ENCODE measurements at regions not wholly inside any gene's neighbourhood (a gene's known extent, or its start where the extent isn't known, plus 50 kb on each side); places are given as distances from the start of the nearest gene placed in this dataset.

DNA sequence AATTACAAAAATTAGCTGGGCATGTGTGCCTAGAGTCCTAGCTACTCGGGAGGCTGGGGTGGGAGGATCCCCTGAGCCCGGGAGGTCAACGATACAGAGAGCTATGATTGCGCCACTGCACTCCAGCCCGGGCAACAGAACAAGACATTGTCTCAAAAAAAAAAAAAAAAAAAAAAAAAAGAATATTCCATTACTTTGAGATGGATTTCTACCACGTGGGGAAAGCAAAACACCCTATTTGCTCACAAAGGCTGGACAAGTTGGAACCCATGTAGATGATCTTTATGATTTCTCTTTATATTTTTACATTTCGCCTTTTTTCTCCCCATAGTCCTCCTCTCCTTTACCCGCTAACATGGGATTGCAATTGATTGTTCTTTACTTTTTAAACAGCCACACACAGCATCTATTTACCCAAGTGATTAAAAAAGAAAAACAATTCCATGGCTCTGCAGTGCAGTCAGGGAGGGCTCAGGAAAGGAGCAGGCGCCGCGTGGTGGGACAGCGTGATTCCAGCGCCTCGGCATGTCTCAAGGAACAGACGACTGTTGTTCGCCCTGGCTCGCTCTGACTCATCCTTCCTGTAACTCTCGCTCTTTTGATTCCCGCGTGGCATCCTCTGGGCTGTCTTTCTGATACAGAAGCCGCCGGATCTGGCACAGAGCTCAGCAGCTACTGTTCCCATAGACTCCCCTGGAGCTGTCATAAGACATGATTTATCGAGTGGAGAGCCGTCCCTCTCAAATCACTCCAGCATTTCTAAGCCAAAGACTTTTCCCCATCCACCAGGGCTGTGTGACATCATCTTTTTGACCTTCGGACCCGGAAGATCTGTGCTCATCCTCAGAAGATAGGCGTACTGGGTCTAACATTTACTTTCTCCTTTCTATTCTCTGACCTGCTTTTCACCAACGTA lies 230.4 kb upstream of the AGAP1 start:
- DNase-seq: peak; percentile 85 to 94 (median 86)

DNA sequence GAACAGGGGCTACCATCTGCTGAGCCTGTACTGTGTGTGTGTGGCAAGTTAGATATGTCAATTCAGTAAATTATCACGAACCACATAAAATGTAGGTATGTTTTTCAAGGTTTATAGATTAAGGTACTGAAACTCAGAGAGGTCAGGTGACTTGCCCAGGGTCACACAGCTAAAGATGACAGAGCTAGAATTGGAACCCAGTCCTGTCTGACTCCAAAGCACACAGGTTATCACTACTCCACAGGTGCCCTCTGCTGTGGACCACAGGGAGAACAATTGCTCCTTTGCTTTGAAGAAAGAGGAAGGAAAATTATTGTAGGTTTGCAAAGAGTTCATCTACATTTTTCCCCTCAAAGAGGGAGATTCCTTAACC lies 229.7 kb upstream of the AGAP1 start:
- no peak for DNase-seq

DNA sequence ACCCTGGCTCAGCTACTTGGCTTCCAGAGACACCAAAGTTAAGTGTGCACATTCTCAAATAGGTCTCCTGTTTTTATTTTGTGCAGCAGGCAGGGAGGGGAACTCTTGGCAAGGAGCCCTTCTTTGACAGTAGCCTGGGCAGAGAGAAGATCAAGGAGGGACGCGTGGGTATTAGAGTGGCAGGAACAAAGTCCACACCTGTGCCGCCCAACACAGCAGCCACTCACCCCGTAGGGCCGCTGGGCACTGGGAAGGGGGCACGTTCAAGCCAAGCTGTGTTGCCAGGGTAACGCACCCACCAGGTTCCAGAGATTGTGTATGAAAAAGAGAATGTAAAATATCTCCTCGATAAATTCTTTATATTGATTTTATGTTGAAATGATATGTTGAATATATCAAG lies 229.3 kb upstream of the AGAP1 start:
- DNase-seq: peak in 1 of 3 donors; percentile 31

DNA sequence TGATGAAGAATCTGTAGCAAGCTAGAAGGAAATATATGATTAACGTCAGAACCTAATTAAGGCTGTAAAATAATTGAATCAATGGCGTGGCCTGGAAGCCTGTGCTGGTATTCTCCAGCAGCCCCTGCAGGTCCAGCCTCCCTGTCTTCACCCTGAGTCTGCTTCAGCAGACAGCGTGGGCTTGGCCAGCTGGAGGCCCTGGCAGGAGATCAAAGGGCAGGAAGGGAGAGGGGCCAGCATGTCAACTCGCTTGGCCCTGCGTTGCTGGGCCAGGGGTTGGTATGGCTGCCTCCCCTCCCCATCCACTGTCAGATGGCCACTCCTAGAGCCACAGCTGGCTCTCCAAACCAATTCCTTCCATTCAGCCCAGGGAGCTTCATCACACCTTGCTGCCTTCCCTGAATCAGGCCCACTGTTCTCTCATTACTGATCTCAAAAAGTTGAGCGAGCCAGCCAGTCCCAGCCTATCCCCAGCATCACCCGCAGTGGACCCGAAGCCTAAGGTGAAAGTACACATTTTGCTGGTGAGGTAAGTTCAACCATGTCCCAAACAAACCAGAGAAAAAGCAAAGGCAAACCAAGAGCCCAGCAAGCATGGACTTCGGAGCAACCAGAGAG lies 228.4 kb upstream of the AGAP1 start:
- peak in 1 of 3 donors; percentile 32 for DNase-seq

DNA sequence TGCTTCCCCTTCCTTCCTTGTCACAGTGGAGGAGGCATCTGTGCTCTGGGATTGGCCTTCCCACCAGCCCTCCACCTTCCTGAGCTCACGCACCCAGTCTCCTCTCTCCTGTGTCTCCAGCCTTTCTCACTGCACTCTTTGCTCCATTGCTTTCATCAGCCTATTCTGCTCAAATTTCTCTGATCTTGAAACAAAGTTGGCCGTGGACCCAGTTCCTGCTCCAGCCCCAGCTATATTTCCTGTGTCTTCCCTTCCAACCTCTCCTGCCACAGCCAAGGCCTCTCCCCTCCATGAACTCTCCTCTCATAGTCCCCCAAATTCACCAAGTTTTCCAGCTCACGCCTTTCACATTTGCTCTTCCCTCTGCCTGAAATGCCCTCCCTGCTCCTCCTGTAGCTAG lies 226.6 kb upstream of the AGAP1 start:
- DNase-seq: peak in 1 of 3 donors; percentile 38

DNA sequence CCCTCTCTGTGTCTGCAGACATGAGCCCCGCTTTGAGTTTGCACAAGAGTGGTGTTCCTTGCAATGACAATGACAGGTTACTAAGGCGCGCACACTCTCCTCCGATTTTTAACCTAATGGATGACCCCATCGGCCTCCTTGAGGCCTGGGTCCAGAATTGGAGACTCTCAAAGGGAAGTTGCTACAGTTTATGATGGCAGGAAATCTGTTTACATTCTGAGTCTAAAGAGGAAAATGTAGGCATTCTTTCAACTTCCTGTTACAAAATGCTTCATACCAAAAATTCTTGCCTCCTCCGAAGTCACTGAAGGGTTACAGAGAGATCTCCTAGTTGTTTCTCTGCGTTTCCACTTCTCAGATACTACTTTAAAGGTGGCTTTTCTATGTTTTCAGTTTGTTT lies 225.3 kb upstream of the AGAP1 start:
- peak in 1 of 3 donors; percentile 21 for DNase-seq

DNA sequence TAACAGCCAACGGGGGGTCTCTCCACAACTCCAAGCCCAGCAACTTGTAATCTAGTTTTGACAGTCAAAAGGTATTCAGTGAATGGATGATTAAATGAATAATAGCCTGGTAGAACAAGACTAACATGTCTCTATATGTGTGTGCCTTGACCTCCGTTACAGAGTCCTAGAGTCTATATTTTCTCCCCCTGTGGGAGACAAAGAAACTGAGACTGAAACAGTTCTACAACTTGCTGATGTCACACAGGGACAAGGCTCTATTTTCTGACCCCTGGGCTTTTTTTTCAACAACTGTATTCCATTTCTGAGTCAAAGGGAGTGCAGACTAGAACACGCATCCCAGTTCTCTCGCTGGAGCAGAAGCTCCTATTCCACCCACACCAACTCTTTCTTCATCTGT lies 223.6 kb upstream of the AGAP1 start:
- DNase-seq: no peak

DNA sequence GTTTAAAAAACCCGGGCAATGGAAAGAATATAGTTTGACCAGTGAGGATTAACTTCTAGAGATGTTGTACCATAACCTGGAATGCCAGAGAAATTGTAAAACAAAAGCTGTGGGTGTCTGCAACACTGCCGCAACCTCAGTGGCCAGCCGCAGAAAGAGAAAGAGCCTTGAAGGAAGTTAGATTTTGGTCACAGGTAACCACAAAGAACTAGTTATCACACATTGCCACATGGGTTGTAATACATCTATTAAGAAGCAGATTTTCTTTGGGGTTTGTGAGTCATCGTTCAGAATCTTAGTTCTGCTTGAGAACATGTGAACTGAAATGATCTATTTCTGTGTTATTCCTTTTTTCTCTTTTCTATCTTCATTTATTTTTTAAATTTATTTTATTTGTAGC lies 222.9 kb upstream of the AGAP1 start:
- peak in 1 of 3 donors; percentile 43 for DNase-seq

DNA sequence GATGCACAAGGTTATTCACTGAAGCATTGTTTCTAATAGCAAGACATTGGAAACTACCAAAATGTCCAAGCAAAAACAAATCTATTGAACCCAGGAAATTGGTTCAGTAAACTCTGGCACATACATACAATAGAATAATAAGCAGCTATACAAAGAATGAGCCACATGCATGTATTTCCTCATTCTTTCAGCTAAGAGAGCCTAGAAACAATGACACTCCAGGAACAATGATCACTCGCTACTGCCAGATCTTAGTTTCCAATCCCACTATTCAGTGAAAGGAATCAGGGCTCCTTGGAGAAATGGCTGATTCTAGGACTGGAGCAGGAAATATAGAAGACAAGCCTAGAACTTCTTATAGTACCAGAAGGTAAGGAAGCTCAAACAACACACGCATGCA lies 221.9 kb upstream of the AGAP1 start:
- no peak for DNase-seq

DNA sequence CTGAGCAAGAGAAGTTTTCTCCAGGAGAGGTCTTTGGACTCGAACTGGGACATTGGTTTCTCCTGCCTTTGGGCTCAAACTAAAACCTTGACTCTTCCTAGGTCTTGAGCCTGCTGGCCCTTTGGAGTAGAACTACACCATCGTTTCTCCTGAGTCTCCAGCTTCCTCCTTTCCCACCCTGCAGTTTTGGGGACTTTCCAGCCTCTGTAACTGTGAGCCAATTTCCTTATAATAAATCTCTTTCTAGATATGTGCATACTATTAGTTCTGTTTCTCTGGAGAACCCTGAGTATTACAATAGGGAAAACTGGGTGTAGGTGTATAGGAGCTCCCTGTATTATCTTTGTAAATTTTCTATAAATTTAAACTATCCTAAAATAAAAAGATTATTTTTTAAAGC lies 219.8 kb upstream of the AGAP1 start:
- DNase-seq: no peak

DNA sequence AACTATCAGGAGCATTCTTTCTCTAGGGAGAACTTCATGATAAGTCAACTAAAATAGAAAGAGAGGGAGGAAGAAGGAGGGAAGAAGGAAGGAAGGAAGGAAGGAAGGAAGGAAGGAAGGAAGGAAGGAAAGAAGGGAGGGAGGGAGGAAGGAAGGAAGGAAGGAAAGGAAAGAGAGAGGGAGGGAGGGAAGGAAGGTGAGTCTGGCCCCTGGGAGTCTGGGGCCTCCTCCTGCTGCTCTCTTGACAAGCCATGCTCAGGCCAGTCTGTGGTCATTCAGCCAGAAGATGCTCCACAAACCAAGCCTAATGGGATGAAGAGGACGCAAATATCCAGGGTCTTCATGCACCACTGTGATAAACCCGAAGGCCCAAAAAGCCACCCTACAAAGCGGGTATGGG lies 216.4 kb upstream of the AGAP1 start:
- no peak for DNase-seq

DNA sequence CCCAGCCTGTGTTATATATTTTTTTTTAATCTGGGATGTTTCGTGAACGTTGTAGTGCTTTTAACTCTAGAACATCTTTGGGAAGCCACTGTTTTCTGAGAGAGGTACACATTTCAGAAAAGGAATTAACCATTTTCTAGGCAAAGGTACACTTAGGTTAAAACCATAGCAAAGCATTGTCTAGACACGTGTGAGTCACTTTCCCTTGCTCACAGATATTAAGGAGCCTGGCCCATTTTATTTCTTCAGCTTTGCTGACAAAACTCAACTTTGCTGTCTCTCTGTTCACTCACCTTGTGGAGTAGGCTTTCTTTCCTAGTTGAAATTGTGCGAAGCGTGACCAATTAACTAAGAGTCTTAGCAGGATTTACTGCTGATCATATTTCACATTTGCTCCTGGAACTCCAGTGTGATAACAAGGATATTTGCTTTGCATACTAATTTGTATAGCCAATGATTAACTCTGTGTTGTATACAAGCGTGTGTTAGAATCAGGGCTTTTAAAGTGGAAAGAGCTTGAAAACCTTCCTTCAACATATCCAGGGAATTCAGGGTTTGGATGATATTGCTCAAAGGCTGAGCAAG lies 215.0 kb upstream of the AGAP1 start:
- no peak for DNase-seq

DNA sequence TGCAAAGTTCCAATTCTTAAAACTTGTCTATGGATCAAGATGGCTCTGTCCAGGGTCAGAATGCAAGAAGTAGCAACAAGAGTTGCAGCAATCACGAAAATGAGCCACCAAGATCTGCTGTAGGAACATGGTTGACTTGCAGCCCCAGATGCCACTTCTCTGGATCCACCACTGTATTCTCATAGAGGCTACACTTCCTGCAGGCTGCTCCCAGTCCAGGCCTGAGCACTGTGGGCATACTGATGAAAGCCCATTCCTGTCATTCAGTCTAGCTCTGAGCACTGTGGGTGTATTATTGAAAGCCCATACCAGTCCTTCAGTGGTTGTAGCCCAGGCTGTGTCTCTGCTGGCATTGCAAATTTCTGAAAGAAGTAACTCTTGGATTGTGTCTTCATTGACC lies 213.9 kb upstream of the AGAP1 start:
- DNase-seq: no peak

DNA sequence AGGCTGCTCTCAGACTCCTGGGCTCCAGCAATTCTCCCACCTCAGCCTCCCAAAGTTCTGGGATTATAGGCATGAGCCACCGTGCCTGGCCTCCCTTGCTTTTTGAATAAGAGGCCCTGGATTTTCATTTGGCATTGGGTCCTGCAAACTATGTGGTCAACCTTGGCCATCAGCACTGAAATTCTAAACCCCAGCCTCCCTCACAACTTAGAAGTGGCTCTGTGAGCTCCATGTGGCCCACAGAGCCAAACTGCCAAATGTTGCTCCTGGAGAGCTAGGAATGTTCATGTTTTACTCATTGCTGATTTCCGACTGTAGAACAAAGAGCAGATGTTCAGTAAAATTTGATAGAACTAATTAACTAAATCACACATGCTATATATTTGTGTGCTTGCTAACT lies 210.6 kb upstream of the AGAP1 start:
- no peak for DNase-seq

DNA sequence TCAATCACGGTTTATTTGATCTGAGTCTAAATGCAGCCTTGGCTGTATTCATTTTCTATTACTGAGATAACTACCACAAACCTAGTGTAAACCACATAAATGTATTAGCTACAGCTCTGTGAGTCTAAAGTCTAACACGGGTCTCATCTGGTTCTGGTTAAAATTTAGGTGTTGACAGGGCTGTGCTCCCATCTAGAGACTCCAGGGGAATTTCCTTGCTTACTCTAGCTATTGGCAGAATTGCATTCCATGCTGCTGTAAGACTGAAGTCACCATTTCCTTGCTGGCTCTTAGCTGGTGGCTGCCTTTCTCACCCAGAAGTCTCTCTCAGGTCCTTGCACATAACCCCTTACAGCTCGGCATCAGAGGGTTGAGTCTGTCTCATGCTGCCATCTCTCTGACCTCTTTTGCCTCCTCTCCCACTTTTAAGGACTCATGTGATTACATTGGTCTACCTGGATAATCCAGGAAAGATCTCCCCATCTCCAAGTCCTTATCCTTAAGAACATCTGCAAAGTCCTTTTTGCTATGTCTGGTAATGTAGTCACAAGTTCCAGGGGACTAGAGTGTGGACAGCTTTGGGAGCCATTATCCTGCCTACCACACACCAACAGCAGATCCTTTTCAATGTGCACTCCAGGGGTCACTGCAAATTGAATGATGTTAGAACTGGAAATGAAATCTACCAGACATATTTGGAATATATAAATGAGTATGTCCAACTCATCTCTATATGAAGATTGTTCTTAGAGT lies 207.0 kb upstream of the AGAP1 start:
- DNase-seq: peak in 2 of 3 donors; percentile 58 to 74

DNA sequence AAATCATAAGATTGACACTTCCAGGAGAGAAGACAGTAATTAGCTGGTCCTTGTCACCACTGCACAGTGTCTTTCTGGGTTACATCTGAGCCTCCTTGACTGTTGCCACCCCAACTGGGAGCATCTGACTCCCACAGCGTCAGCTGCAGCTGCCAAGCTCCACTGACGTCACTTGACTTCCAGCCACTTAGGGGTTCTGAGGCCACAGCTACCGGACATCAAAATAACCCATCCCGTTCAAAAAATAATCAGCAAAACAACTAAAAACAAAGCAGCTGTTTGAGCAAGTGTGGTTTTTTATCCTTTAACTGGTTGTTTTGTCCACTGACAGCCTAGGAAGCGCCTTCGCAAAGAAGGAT lies 206.5 kb upstream of the AGAP1 start:
- DNase-seq: peak in 1 of 3 donors; percentile 49

DNA sequence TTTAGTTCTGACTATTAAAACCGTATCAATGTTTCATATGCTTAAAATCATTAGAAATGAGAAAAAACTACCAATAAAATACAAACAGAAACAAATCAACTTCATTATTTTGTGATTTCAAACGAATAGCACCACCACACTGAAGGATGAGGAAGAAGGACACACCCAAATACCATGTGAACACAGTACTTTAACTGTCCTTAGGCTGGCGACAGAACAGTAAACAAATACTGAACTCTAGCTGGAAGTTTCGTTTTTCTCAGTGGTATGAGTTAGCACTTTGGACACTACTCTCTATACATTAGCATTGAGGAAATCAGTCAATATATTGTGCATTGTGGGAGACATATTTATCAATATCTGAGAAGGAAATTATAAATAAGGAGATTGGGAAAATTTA lies 202.4 kb upstream of the AGAP1 start:
- DNase-seq: no peak

DNA sequence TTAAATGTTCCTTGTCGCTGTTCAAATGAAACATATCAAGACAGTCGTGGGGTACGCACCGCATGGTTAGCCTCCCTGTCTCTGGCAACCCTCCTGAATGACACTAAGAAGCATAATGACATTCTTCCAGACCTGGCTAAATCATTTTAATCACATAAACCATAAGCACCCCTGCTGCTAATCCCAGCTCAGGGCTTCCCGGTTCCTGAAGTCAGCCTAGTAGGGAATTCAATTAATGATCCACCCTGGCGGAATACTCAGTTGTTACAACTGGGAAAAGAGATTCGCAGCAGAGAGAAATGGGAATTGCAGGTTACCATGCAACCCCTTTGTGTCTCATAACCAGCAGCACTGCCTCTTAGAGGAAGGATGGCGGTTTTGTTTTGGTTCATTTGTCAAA lies 200.8 kb upstream of the AGAP1 start:
- DNase-seq: no peak

DNA sequence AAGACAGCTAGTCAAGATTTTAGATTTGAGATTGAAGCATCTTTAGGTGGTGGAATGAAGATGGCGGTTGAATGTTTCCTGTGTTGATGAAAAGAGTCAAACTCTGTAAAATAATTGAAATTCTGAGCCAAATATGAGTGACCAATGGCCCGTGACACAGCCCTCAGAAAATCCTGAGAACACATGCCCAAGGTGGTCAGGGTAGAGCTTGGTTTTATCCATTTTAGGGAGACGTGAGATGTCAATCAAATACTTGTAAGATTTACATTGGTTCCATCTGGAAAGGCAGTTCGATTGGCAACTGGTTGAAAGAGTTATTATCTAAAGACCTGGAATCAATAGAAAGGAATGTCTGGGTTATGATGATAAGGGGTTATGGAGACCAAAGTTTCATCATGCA lies 198.0 kb upstream of the AGAP1 start:
- no peak for DNase-seq

DNA sequence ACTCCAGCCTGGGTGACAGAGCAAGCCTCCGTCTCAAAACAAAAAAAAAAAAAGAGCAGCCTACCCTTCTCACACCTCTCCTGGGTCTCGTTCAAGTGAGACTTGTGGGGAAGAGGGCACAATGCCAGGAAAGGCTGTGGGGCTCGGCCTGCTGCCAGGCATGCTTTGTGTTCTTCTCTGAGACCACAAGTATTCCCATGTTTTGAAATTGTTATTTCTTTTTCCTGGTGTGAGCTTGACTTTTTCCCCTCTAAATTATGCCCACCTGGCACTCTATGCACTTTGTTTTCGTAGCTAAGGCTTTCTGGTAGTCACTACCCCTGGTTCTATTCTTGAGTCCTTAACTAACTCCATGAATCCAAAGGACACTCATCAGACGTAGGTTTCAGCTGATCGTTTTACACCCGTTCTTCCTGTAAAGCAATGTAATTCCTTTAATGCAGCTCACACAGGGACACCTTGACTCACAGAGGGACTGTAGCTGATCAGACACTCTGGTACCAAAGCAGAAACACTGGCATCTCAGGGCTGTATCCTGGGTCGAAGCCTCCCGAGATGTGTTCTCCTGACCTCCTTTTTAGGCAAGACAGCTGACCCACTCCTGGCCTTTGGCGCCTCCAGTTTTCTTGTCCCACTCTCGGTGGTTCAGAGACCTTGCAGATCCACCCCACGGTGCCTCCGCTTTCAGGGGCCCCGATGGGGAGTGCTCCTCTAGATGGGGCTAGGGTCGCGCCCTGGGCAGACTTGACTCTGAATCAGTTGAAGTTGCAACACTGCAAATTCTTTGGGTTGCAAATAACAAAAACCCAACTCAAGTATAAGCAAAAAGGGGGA lies 193.3 kb upstream of the AGAP1 start:
- DNase-seq: peak; percentile 21 to 46 (median 36)
